ENCODE measurements at regions not wholly inside any gene's neighbourhood (a gene's known extent, or its start where the extent isn't known, plus 50 kb on each side); places are given as distances from the start of the nearest gene placed in this dataset.

DNA sequence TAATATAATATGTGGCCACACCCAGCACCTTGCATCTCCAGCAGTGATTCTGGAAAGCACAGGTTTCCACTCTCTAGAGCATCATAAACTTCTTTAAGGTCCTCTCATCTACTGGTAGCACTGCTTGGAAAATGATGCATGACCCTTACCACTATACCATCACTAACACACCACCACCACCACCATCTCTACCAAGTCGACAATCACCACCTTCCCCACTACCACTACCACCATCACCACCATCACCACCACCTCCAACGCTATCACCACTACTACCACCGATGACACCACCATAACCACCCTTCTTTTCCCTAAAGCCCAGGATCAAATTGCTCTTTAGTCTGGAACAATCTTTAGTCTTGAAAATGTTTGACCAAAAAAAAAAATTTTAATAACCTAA, 390.4 kb downstream of the SUCLA2 start:
- TF ChIP-seq, protein P1, sequence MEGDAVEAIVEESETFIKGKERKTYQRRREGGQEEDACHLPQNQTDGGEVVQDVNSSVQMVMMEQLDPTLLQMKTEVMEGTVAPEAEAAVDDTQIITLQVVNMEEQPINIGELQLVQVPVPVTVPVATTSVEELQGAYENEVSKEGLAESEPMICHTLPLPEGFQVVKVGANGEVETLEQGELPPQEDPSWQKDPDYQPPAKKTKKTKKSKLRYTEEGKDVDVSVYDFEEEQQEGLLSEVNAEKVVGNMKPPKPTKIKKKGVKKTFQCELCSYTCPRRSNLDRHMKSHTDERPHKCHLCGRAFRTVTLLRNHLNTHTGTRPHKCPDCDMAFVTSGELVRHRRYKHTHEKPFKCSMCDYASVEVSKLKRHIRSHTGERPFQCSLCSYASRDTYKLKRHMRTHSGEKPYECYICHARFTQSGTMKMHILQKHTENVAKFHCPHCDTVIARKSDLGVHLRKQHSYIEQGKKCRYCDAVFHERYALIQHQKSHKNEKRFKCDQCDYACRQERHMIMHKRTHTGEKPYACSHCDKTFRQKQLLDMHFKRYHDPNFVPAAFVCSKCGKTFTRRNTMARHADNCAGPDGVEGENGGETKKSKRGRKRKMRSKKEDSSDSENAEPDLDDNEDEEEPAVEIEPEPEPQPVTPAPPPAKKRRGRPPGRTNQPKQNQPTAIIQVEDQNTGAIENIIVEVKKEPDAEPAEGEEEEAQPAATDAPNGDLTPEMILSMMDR (IDR thresholded peaks at IDR 0.05; ENCODE audit: borderline replicate concordance, insufficient read depth, low read depth, low read length): no peak

DNA sequence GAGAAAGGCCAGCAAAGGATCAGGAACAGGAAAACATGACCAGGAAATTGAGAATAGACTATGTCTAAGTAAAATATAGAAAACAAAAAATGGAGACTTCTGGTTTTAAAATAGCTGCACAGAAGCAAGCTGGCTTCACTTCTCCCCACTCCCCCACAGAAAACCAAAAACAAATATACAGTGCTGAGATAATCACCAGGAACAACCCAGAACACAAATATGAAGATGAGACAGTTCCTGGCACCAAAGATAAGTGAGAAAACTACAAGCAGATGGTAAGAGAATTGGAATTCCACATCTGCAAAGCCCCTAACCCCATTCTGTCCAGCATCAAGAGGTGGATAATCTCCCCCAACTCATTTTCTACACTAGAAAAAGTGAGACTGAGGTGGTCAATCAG, 397.7 kb downstream of the SUCLA2 start:
- no peak overlapping the region for H3K4me3 ChIP-seq (ENCODE audit: low read depth, low read length)
- TF ChIP-seq, protein P1 (IDR thresholded peaks at IDR 0.05; ENCODE audit: borderline replicate concordance, insufficient read depth, low read depth, low read length): no peak

More for the DNA sequence above, 390.4 kb downstream of the SUCLA2 start:
- no peak overlapping the region for H3K4me3 ChIP-seq (ENCODE audit: low read depth, low read length)

DNA sequence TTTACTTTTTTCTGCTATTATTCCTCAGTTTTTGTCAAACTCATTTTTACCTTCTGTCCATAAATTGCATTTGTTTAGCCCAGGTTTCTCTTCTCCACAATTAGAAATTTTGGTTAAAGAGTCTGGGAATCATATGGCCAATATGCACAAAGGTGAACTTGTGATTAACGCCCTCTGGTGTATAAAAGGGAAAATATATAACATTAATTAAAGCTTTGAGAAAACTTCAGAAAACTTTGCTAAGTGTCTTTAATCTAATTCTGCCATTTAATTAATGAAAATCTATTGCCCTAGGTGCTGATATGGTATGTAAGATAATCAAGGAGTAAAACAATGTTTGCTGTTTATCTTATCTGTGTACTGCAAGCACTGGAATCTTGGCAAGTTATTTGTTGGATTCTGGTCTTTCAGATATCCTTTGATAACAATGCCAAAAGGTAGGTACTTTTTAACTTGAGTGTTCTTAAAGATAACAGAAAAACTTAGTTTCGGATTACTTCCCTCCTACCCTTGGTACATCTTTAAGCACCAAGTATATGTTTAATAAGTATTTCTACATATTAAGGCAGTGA, 402.6 kb downstream of the SUCLA2 start:
- no peak overlapping the region for H3K4me3 ChIP-seq (ENCODE audit: low read depth, low read length)
- TF ChIP-seq, protein P1 (IDR thresholded peaks at IDR 0.05; ENCODE audit: borderline replicate concordance, insufficient read depth, low read depth, low read length): no peak

DNA sequence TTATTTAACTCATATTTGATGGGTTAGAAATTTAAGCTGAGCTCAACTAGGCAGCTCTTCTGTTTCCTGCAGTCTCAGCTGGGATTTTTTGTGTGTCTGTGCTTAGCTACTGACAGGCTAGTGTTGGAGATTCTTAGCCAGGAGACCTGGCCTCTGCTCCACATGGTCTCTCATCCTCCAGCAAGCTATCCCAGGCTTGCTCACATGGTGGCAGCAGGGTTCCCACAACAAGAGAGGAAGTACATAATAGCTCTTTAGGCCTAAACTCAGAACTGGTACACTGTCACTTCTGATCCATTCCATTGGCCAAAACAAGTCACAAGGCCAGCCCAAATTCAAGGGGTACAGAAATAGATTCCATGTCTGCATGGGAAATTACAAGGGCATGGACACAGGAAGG, 406.2 kb downstream of the SUCLA2 start:
- no peak overlapping the region for H3K4me3 ChIP-seq (ENCODE audit: low read depth, low read length)
- TF ChIP-seq, protein P1 (IDR thresholded peaks at IDR 0.05; ENCODE audit: borderline replicate concordance, insufficient read depth, low read depth, low read length): no peak

DNA sequence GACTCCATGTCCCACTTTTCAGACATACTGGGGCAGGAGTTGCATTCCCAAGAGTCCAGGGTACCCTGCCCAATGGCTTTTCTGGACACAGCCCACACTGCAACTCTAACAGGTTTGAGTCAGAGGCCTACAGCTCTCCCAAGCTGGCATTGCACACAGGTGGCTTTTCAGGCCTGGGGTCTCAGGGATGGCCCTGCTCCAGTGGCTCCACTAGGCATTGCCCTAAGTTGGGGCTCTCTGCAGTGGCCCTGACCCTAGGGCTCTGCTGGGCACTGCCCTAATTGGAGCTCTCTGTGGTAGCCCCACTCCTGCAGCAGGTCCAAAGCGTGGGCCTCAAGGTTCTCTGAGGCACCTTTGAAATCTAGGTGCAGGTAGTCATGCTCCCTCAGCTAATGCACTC, 408.8 kb downstream of the SUCLA2 start:
- TF ChIP-seq, protein P1 (IDR thresholded peaks at IDR 0.05; ENCODE audit: borderline replicate concordance, insufficient read depth, low read depth, low read length): no peak
- H3K4me3 ChIP-seq (ENCODE audit: low read depth, low read length): no peak overlapping the region

DNA sequence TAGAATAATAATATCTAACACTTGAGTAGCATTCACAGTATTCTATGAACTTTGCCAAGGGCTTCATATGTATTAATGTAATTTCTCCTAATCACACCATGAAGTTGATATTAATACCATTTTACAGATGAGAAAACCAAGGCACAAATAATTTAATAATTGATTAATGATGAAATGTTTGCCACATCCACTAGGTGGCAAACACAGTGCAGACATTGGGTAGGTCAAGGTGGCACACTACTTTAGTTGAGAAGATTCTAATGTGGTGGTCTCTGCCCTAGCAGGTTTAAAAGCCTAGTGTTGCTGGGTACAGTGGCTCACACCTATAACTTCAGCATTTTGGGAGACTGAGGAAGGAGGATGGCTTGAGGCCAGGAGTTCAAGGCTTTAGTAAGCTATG, 412.4 kb downstream of the SUCLA2 start:
- TF ChIP-seq, protein P1 (IDR thresholded peaks at IDR 0.05; ENCODE audit: borderline replicate concordance, insufficient read depth, low read depth, low read length): peak; percentile 26; the same call in 1 of the 2 replicates
- no peak overlapping the region for H3K4me3 ChIP-seq (ENCODE audit: low read depth, low read length)

DNA sequence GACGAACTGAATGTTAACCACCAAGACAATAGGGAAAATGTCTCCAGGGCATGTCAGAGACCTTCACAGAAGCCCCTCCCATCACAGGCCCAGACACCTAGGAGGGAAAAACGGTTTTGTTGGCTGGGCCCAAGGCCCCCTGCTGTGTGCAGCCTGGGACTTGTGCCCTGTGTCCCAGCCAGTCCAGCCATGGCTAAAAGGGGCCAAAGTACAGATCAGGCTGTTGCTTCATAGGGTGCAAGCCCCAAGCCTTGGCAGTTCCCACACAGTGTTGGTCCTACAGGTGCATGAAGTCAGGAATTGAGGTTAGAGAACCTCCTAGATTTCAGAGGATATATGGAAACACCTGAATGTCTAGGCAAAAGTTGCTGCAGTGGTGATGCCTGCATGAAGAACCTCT, 428.7 kb downstream of the SUCLA2 start:
- H3K4me3 ChIP-seq (ENCODE audit: low read depth, low read length): no peak overlapping the region
- TF ChIP-seq, protein P1 (IDR thresholded peaks at IDR 0.05; ENCODE audit: borderline replicate concordance, insufficient read depth, low read depth, low read length): no peak

Data from GM12875 (cell line).